Neuronal stem cell (in vitro differentiated cells): ENCODE measurements at regions not wholly inside any gene's neighbourhood (a gene's known extent, or its start where the extent isn't known, plus 50 kb on each side); places are given as distances from the start of the nearest gene placed in this dataset.

ENCODE experiments used
- DNase-seq: peaks from one replicate; pipeline ENCODE4 v3.0.0-alpha.2; 2013; ENCODE audit warnings: low spot score
- H2AFZ ChIP-seq: one replicate; pipeline ENCODE4 v1.6.1; 2013; ENCODE audit warnings: mild to moderate bottlenecking, low read length, inconsistent platforms
- H2AK5ac ChIP-seq: 2 replicates; pipeline ENCODE4 v1.6.1; 2013; ENCODE audit warnings: low read depth, mild to moderate bottlenecking, inconsistent platforms, low read length, moderate library complexity, mixed read lengths
- H2BK120ac ChIP-seq: 2 replicates; pipeline ENCODE4 v1.6.1; 2013; ENCODE audit warnings: low read depth, mild to moderate bottlenecking, inconsistent platforms, low read length, moderate library complexity, mixed read lengths
- H2BK12ac ChIP-seq: one replicate; pipeline ENCODE4 v1.6.1; 2013; ENCODE audit warnings: low read length, inconsistent platforms
- H2BK15ac ChIP-seq: 2 replicates; pipeline ENCODE4 v1.6.1; 2013; ENCODE audit warnings: mild to moderate bottlenecking, low read length, inconsistent platforms, mixed read lengths
- H2BK5ac ChIP-seq: one replicate; pipeline ENCODE4 v1.6.1; 2013; ENCODE audit warnings: inconsistent platforms, mild to moderate bottlenecking, low read length, moderate library complexity
- H3K14ac ChIP-seq: one replicate; pipeline ENCODE4 v1.6.1; 2013; ENCODE audit warnings: low read length, inconsistent platforms
- H3K18ac ChIP-seq: 2 replicates; pipeline ENCODE4 v1.6.1; 2013; ENCODE audit warnings: low read length, inconsistent platforms
- H3K23ac ChIP-seq: 2 replicates; pipeline ENCODE4 v1.6.1; 2013; ENCODE audit warnings: low read depth, mild to moderate bottlenecking, mixed read lengths, low read length, inconsistent platforms; ENCODE audit not compliant: poor library complexity
- H3K27ac ChIP-seq: replicated peaks from 3 replicates; pipeline ENCODE4 v1.5.1; 2013; ENCODE audit warnings: low read length, inconsistent platforms
- H3K27me3 ChIP-seq, 3 experiments: 2 replicates each; pipeline ENCODE4 v1.6.1; 2013; ENCODE audit warnings: low read length in 3 of 3, mild to moderate bottlenecking in 2 of 3, inconsistent platforms in 1 of 3, low read depth in 1 of 3, mixed read lengths in 1 of 3, moderate library complexity in 1 of 3; ENCODE audit not compliant: control insufficient read depth in 3 of 3, insufficient read depth in 3 of 3
- H3K36me3 ChIP-seq, 2 donors: replicated peaks in 1 of 2; 2 replicates each; pipeline ENCODE4 v1.6.1; 2013; ENCODE audit warnings: low read length in 2 of 2; ENCODE audit not compliant: control insufficient read depth in 2 of 2, insufficient read depth in 2 of 2
- H3K4ac ChIP-seq: 2 replicates; pipeline ENCODE4 v1.6.1; 2013; ENCODE audit warnings: inconsistent platforms, mild to moderate bottlenecking, low read length, moderate library complexity
- H3K4me1 ChIP-seq, 2 donors: 1 replicate in 1 of 2; 2 replicates in 1 of 2; pipeline ENCODE4 v1.6.1; 2013; ENCODE audit warnings: low read length in 2 of 2, low read depth in 1 of 2; ENCODE audit not compliant: control insufficient read depth in 2 of 2, insufficient read depth in 1 of 2
- H3K4me2 ChIP-seq: one replicate; pipeline ENCODE4 v1.6.1; 2013; ENCODE audit warnings: mild to moderate bottlenecking, low read length, inconsistent platforms; ENCODE audit not compliant: insufficient read depth, poor library complexity, severe bottlenecking
- H3K4me3 ChIP-seq, 2 donors: 2 replicates each; pipeline ENCODE4 v1.5.1; 2013; ENCODE audit warnings: low read length in 2 of 2, mild to moderate bottlenecking in 2 of 2, inconsistent platforms in 1 of 2, moderate library complexity in 1 of 2
- H3K79me1 ChIP-seq: one replicate; pipeline ENCODE4 v1.6.1; 2013; ENCODE audit warnings: low read depth, mild to moderate bottlenecking, inconsistent platforms, low read length, moderate library complexity
- H3K9ac ChIP-seq: one replicate; pipeline ENCODE4 v1.6.1; 2013; ENCODE audit warnings: mild to moderate bottlenecking, low read depth, low read length, inconsistent platforms; ENCODE audit not compliant: poor library complexity
- H3K9me3 ChIP-seq, 2 donors: replicated peaks in 1 of 2; 2 replicates each; pipeline versions ENCODE3 to v1.6.1; 2013; ENCODE audit warnings: low read length in 2 of 2, mild to moderate bottlenecking in 2 of 2, inconsistent platforms in 1 of 2, low read depth in 1 of 2, mixed read lengths in 1 of 2, moderate library complexity in 1 of 2; ENCODE audit not compliant: control insufficient read depth in 2 of 2, insufficient read depth in 1 of 2
- H4K8ac ChIP-seq: one replicate; pipeline ENCODE4 v1.6.1; 2013; ENCODE audit warnings: low read depth, mild to moderate bottlenecking, inconsistent platforms, low read length, moderate library complexity
- H4K91ac ChIP-seq: one replicate; pipeline ENCODE4 v1.6.1; 2013; ENCODE audit warnings: low read length, low read depth, mild to moderate bottlenecking, inconsistent platforms; ENCODE audit not compliant: poor library complexity
- WGBS, 2 donors: extraction: QIAGEN DNeasy Blood & Tissue Kit; methylation state at CpG; one replicate each; pipeline ENCODE4 v1.1.7; 2013; ENCODE audit warnings: missing lambda C conversion rate in 2 of 2, mixed read lengths in 1 of 2; ENCODE audit not compliant: insufficient read length in 2 of 2, insufficient replicate concordance in 1 of 2; ENCODE audit errors: extremely low coverage in 2 of 2; 5-methylcytosine and 5-hydroxymethylcytosine counted together

DNA sequence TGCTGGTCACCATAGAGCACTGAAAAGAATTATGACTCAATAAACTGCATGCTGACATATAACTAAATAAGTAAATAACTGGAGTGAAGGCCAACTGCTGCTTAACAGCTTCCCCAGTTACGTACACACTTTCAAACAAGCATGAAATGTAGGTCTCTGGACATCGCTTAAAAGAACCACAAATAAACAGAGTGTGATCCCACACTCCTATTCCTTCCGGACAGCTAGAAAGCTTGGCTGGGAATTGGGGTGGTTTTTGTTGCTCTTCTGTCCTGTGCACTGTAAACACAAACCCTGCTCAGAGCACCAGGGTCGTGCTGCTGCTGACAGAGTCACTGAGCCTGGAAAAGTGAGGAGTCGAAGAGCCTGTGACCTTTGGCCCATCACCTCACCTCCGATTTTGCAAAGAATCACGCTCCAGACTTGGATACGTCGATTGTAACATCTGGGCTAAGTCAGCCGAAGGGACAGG is 162.7 kb upstream of the NT5C1B start:
- Histone ChIP-seq H4K91ac (no peak overlapping the region), H3K4me2 (no peak overlapping the region), H2BK5ac (no peak overlapping the region), H2AFZ (no peak overlapping the region), H2AK5ac (no peak overlapping the region), H2BK15ac (no peak overlapping the region), H3K9me3 (no peaks in the 10 kb centered on the region), H3K4ac (no peak overlapping the region), H2BK120ac (no peak overlapping the region), H3K27me3 (peaks cover 0 to 17% (median 0%) of the 10 kb centered on the region in 3 experiments), H3K18ac (no peak overlapping the region), H3K36me3 (no peaks in the 10 kb centered on the region), H3K79me1 (no peaks in the 10 kb centered on the region), H2BK12ac (no peak overlapping the region), H3K4me1 (no peaks in the 10 kb centered on the region), H3K27ac (no peak overlapping the region), H3K14ac (no peak overlapping the region), H3K4me3 (no peak overlapping the region), H3K23ac (no peak overlapping the region), H4K8ac (no peak overlapping the region), H3K9ac (no peak overlapping the region)
- no CpG with 5 or more reads among the region's 10 CpGs for WGBS, 2 donors
- DNase-seq, result no peak

DNA sequence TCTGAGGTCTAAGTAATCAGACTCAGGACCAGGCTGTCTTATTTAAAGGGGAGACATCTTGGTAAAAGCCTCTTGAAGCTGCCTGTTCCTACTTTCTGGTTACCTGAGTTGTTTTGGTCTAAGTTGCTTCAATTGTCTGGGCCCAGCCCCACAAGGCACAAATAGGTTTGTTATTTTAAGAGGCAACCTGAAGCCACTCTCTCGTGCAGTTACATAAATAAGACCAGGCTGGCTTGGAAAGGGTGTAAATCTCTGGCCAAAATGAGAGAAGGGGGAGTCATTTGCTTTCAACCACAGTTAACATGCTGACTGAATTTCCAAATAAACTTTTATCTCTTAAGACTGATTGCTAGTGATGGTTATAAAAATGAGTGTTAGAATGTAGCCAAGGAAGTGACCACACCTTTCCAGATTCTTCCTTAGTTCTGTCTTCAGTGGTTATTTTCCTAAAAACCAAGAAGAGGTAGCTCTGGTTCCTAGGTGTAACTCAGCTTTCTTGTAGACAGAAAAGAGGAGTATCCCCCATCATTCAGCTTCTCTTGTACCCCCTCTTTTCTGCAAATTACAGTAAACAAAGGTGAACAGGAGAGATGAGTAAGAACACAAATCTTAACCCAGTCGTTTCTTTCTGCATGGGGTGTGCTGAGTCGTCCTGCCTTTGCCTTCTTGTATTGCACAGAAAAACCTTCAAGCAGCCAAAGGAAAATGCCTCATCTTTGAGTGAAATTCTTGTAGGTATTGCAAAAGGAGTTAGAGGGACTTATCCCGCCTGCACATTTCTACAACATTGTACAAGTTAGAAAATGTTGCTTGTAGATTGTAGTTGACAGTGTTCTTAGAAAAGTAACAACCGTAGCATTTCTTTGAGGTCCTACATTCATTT is 161.5 kb upstream of the NT5C1B start:
- Histone ChIP-seq H3K14ac (no peak overlapping the region), H3K4me2 (no peak overlapping the region), H3K18ac (no peak overlapping the region), H2BK15ac (no peak overlapping the region), H3K4me1 (no peaks in the 10 kb centered on the region), H3K4ac (no peak overlapping the region), H3K79me1 (no peaks in the 10 kb centered on the region), H3K9me3 (no peaks in the 10 kb centered on the region), H2AK5ac (no peak overlapping the region), H4K8ac (no peak overlapping the region), H3K36me3 (no peaks in the 10 kb centered on the region), H3K4me3 (no peak overlapping the region), H3K9ac (no peak overlapping the region), H3K23ac (no peak overlapping the region), H4K91ac (no peak overlapping the region), H2BK12ac (no peak overlapping the region), H2BK5ac (no peak overlapping the region), H2AFZ (no peak overlapping the region), H3K27me3 (peaks cover 0 to 17% (median 0%) of the 10 kb centered on the region in 3 experiments), H3K27ac (no peak overlapping the region), H2BK120ac (no peak overlapping the region)
- no peak for DNase-seq
- no CpG with 5 or more reads among the region's 5 CpGs for WGBS, 2 donors

- H3K4me2 ChIP-seq, result no peak overlapping the region
- no peak overlapping the region for H3K4ac ChIP-seq
- H2BK5ac ChIP-seq, result no peak overlapping the region
- no peak overlapping the region for H2AK5ac ChIP-seq
- no peaks in the 10 kb centered on the region for H3K79me1 ChIP-seq
- H3K4me3 ChIP-seq, result no peak overlapping the region
- H3K9me3 ChIP-seq, result no peaks in the 10 kb centered on the region
- H2AFZ ChIP-seq, result no peak overlapping the region
- no peak overlapping the region for H3K14ac ChIP-seq
- H2BK12ac ChIP-seq, result no peak overlapping the region
- H3K9ac ChIP-seq, result no peak overlapping the region
- no CpG with 5 or more reads among the region's 2 CpGs for WGBS, 2 donors
- H3K18ac ChIP-seq, result no peak overlapping the region
- no peaks in the 10 kb centered on the region for H3K4me1 ChIP-seq
- no peak overlapping the region for H3K27ac ChIP-seq
- H3K27me3 ChIP-seq, result peaks cover 0 to 17% (median 0%) of the 10 kb centered on the region in 3 experiments
- peak; percentile 52 for DNase-seq
- H2BK120ac ChIP-seq, result no peak overlapping the region
- no peaks in the 10 kb centered on the region for H3K36me3 ChIP-seq
- no peak overlapping the region for H4K91ac ChIP-seq
- H3K23ac ChIP-seq, result no peak overlapping the region
- H4K8ac ChIP-seq, result no peak overlapping the region
- H2BK15ac ChIP-seq, result no peak overlapping the region
Observed at GRCh38 chr2:18749912-18750526, 160.7 kb upstream of the NT5C1B start.
